GM23338 (cell line): ENCODE measurements at regions not wholly inside any gene's neighbourhood (a gene's known extent, or its start where the extent isn't known, plus 50 kb on each side); places are given as distances from the start of the nearest gene placed in this dataset.

Experiments
- ATAC-seq: fragments of 200-7000 bp; cut with Tn5 transposase; 3 replicates; pipeline ENCODE4 v1.9.1; 2020
- DNase-seq: peaks from one replicate; pipeline ENCODE4 v3.0.0-alpha.2; 2015; ENCODE audit warnings: low spot score
- H2AFZ ChIP-seq: fragments of 200-600 bp; sonication (generic); 2 replicates; pipeline ENCODE4 v1.8.0; 2016; ENCODE audit warnings: antibody characterized with exemption, mild to moderate bottlenecking, moderate library complexity
- H3F3A ChIP-seq: fragments of 200-600 bp; sonication (generic); replicated peaks from 2 replicates; pipeline ENCODE4 v1.8.0; 2017; ENCODE audit warnings: antibody characterized with exemption, mixed run types, low read depth
- H3K27ac ChIP-seq: fragments of 200-600 bp; sonication (generic); 2 replicates; pipeline ENCODE4 v1.6.1; 2016; ENCODE audit warnings: low read depth
- H3K27me3 ChIP-seq: fragments of 200-600 bp; sonication (generic); 2 replicates; pipeline ENCODE4 v1.8.0; 2016; ENCODE audit warnings: mild to moderate bottlenecking, mixed run types, moderate library complexity; ENCODE audit not compliant: insufficient read depth
- H3K36me3 ChIP-seq: fragments of 200-600 bp; sonication (generic); 2 replicates; pipeline ENCODE4 v1.8.0; 2016; ENCODE audit warnings: mild to moderate bottlenecking; ENCODE audit not compliant: insufficient read depth
- H3K4me1 ChIP-seq: fragments of 200-600 bp; sonication (generic); 2 replicates; pipeline ENCODE4 v1.8.0; 2016; ENCODE audit warnings: mild to moderate bottlenecking, moderate library complexity; ENCODE audit not compliant: insufficient read depth
- H3K4me2 ChIP-seq: fragments of 200-600 bp; sonication (generic); 2 replicates; pipeline ENCODE4 v1.7.1; 2017; ENCODE audit warnings: mixed run types
- H3K4me3 ChIP-seq: fragments of 200-600 bp; sonication (generic); 2 replicates; pipeline ENCODE4 v1.6.1; 2016; ENCODE audit warnings: mixed run types
- H3K79me2 ChIP-seq: fragments of 200-600 bp; sonication (generic); replicated peaks from 2 replicates; pipeline ENCODE4 v1.8.0; 2017; ENCODE audit warnings: mild to moderate bottlenecking; ENCODE audit not compliant: insufficient read depth
- H3K9me2 ChIP-seq: fragments of 200-600 bp; sonication (generic); 2 replicates; pipeline ENCODE4 v1.8.0; 2017; ENCODE audit not compliant: insufficient read depth
- H4K20me1 ChIP-seq: fragments of 200-600 bp; sonication (generic); replicated peaks from 2 replicates; pipeline ENCODE4 v1.8.0; 2017; ENCODE audit warnings: mild to moderate bottlenecking; ENCODE audit not compliant: insufficient read depth
- H3K27ac Mint-ChIP-seq: 2 replicates; pipeline ENCODE4 v1.8.0; 2020; ENCODE audit warnings: inconsistent platforms, mild to moderate bottlenecking, moderate library complexity, mixed read lengths
- H3K27me3 Mint-ChIP-seq: 3 replicates; pipeline ENCODE4 v1.8.0; 2022; ENCODE audit warnings: low read depth, mild to moderate bottlenecking, moderate library complexity, mixed read lengths, inconsistent platforms; ENCODE audit not compliant: insufficient read depth, poor library complexity
- H3K36me3 Mint-ChIP-seq: 3 replicates; pipeline ENCODE4 v1.8.0; 2021; ENCODE audit warnings: low read depth, mild to moderate bottlenecking, inconsistent platforms, moderate library complexity, mixed read lengths
- H3K4me1 Mint-ChIP-seq: 3 replicates; pipeline ENCODE4 v1.8.0; 2020; ENCODE audit warnings: mild to moderate bottlenecking, inconsistent platforms, mixed read lengths
- H3K4me3 Mint-ChIP-seq: 3 replicates; pipeline ENCODE4 v1.8.0; 2021; ENCODE audit warnings: moderate library complexity, mild to moderate bottlenecking, inconsistent platforms, mixed read lengths
- H3K9me3 Mint-ChIP-seq: 3 replicates; pipeline ENCODE4 v1.8.0; 2020; ENCODE audit warnings: moderate library complexity, mild to moderate bottlenecking, inconsistent platforms, mixed read lengths
- CREB1 ChIP-seq: fragments of 250-450 bp; sonication (Bioruptor Pico); IDR thresholded peaks from 2 replicates; pipeline ENCODE4 v1.5.0; 2020; ENCODE audit warnings: low read depth, mild to moderate bottlenecking, moderate library complexity
- EZH2 ChIP-seq: fragments of 200-600 bp; sonication (generic); IDR thresholded peaks from one replicate; pipeline ENCODE4 v1.8.0; 2017; ENCODE audit warnings: antibody characterized with exemption, mild to moderate bottlenecking, low read depth; ENCODE audit not compliant: unreplicated experiment
- EZH2phosphoT487 ChIP-seq: fragments of 200-600 bp; sonication (generic); IDR thresholded peaks from one replicate; pipeline ENCODE4 v1.8.1; 2018; ENCODE audit warnings: antibody characterized with exemption; ENCODE audit not compliant: unreplicated experiment
- JUNB ChIP-seq: IDR thresholded peaks from one replicate; pipeline ENCODE4 v1.6.1; 2016; ENCODE audit warnings: antibody characterized with exemption; ENCODE audit not compliant: unreplicated experiment
- NANOG ChIP-seq: IDR thresholded peaks from 2 replicates; pipeline ENCODE4 v1.6.1; 2016; ENCODE audit warnings: antibody characterized with exemption, borderline replicate concordance
- POLR2AphosphoS5 ChIP-seq: IDR thresholded peaks from 2 replicates; pipeline ENCODE4 v1.6.1; 2016; ENCODE audit warnings: antibody characterized with exemption, low read depth
- STAT1 ChIP-seq: IDR thresholded peaks from one replicate; pipeline ENCODE4 v1.6.1; 2016; ENCODE audit warnings: antibody characterized with exemption; ENCODE audit not compliant: unreplicated experiment
- ZNF114 ChIP-seq: fragments of 250-450 bp; sonication (Bioruptor Pico); IDR thresholded peaks from 2 replicates; pipeline ENCODE4 v1.5.0; 2020; ENCODE audit warnings: mild to moderate bottlenecking, moderate library complexity
- ZNF331 ChIP-seq: fragments of 250-450 bp; sonication (Bioruptor Pico); IDR thresholded peaks from 2 replicates; pipeline ENCODE4 v1.5.0; 2020; ENCODE audit warnings: low read depth, mild to moderate bottlenecking, moderate library complexity
- TF ChIP-seq, protein P1 (sequence below): fragments of 250-450 bp; sonication (Bioruptor Pico); IDR thresholded peaks from 2 replicates; pipeline ENCODE4 v1.5.0; 2020; ENCODE audit warnings: mild to moderate bottlenecking, moderate library complexity
- TF ChIP-seq, protein P2 (sequence below), 2 experiments: fragments of 200-600 bp in 1 of 2; sonication (generic) in 1 of 2; conservative IDR thresholded peaks; 2 replicates each; pipeline versions ENCODE4 v1.5.1 to v1.6.1; 2016 to 2017; ENCODE audit warnings: antibody characterized with exemption in 2 of 2, low read depth in 2 of 2, mild to moderate bottlenecking in 2 of 2, moderate library complexity in 1 of 2
- TF ChIP-seq, protein P3 (sequence below): IDR thresholded peaks from 2 replicates; pipeline ENCODE4 v1.6.1; 2016; ENCODE audit warnings: antibody characterized with exemption
- TF ChIP-seq, protein P4 (sequence below): IDR thresholded peaks from one replicate; pipeline ENCODE4 v1.6.1; 2018; ENCODE audit warnings: antibody characterized with exemption; ENCODE audit not compliant: unreplicated experiment

DNA sequence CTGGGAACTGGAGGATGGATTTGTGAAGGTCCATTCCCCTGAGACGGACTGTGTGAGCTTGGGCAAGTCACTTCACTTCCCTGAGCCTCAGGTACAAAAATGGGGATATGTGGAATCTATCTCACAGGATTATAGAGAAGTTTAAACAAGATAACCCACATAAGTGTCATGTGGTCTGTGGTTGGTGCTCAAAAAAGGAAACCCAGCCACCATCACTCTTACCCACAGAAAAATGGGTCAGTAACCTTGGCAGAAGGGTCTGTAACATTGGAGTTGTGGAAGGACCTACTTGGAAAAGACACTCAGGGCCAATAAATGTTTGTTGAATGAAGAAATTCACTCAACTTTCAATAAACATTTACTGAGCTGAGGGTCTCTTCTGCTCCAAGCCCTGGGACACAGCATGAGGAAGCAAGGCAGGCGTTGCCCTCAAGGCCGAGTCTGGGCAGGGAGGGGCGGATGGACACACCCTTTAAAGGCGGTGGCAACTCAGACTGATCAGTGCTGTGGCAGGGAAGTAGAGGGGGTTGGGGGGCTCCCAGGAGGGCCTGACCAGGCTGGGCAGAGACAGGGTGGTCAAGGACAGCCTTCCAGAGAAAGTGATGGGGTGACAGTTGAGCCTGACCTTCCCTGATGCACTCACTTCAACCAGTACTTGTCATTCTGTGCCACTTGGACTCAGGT, 66.7 kb upstream of the ACOT11 start:
- no peaks in the 10 kb centered on the region for H4K20me1 ChIP-seq
- TF ChIP-seq CREB1 (CRISPR knock-in tag) (no peak), EZH2phosphoT487 (no peak), NANOG (no peak), ZNF331 (CRISPR knock-in tag) (no peak), JUNB (no peak), EZH2 (no peak), POLR2AphosphoS5 (no peak), STAT1 (no peak), ZNF114 (no peak)
- TF ChIP-seq, protein P1, sequence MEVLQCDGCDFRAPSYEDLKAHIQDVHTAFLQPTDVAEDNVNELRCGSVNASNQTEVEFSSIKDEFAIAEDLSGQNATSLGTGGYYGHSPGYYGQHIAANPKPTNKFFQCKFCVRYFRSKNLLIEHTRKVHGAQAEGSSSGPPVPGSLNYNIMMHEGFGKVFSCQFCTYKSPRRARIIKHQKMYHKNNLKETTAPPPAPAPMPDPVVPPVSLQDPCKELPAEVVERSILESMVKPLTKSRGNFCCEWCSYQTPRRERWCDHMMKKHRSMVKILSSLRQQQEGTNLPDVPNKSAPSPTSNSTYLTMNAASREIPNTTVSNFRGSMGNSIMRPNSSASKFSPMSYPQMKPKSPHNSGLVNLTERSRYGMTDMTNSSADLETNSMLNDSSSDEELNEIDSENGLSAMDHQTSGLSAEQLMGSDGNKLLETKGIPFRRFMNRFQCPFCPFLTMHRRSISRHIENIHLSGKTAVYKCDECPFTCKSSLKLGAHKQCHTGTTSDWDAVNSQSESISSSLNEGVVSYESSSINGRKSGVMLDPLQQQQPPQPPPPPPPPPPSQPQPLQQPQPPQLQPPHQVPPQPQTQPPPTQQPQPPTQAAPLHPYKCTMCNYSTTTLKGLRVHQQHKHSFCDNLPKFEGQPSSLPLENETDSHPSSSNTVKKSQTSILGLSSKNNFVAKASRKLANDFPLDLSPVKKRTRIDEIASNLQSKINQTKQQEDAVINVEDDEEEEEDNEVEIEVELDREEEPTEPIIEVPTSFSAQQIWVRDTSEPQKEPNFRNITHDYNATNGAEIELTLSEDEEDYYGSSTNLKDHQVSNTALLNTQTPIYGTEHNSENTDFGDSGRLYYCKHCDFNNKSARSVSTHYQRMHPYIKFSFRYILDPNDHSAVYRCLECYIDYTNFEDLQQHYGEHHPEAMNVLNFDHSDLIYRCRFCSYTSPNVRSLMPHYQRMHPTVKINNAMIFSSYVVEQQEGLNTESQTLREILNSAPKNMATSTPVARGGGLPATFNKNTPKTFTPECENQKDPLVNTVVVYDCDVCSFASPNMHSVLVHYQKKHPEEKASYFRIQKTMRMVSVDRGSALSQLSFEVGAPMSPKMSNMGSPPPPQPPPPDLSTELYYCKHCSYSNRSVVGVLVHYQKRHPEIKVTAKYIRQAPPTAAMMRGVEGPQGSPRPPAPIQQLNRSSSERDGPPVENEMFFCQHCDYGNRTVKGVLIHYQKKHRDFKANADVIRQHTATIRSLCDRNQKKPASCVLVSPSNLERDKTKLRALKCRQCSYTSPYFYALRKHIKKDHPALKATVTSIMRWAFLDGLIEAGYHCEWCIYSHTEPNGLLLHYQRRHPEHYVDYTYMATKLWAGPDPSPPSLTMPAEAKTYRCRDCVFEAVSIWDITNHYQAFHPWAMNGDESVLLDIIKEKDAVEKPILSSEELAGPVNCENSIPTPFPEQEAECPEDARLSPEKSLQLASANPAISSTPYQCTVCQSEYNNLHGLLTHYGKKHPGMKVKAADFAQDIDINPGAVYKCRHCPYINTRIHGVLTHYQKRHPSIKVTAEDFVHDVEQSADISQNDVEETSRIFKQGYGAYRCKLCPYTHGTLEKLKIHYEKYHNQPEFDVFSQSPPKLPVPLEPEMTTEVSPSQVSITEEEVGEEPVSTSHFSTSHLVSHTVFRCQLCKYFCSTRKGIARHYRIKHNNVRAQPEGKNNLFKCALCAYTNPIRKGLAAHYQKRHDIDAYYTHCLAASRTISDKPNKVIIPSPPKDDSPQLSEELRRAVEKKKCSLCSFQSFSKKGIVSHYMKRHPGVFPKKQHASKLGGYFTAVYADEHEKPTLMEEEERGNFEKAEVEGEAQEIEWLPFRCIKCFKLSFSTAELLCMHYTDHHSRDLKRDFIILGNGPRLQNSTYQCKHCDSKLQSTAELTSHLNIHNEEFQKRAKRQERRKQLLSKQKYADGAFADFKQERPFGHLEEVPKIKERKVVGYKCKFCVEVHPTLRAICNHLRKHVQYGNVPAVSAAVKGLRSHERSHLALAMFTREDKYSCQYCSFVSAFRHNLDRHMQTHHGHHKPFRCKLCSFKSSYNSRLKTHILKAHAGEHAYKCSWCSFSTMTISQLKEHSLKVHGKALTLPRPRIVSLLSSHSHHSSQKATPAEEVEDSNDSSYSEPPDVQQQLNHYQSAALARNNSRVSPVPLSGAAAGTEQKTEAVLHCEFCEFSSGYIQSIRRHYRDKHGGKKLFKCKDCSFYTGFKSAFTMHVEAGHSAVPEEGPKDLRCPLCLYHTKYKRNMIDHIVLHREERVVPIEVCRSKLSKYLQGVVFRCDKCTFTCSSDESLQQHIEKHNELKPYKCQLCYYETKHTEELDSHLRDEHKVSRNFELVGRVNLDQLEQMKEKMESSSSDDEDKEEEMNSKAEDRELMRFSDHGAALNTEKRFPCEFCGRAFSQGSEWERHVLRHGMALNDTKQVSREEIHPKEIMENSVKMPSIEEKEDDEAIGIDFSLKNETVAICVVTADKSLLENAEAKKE (CRISPR knock-in tag), result no peak
- TF ChIP-seq, protein P2, sequence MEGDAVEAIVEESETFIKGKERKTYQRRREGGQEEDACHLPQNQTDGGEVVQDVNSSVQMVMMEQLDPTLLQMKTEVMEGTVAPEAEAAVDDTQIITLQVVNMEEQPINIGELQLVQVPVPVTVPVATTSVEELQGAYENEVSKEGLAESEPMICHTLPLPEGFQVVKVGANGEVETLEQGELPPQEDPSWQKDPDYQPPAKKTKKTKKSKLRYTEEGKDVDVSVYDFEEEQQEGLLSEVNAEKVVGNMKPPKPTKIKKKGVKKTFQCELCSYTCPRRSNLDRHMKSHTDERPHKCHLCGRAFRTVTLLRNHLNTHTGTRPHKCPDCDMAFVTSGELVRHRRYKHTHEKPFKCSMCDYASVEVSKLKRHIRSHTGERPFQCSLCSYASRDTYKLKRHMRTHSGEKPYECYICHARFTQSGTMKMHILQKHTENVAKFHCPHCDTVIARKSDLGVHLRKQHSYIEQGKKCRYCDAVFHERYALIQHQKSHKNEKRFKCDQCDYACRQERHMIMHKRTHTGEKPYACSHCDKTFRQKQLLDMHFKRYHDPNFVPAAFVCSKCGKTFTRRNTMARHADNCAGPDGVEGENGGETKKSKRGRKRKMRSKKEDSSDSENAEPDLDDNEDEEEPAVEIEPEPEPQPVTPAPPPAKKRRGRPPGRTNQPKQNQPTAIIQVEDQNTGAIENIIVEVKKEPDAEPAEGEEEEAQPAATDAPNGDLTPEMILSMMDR (conservative IDR thresholded peaks at IDR 0.05; ENCODE audit: low read depth in 2 of 2), result no peak
- TF ChIP-seq, protein P3, sequence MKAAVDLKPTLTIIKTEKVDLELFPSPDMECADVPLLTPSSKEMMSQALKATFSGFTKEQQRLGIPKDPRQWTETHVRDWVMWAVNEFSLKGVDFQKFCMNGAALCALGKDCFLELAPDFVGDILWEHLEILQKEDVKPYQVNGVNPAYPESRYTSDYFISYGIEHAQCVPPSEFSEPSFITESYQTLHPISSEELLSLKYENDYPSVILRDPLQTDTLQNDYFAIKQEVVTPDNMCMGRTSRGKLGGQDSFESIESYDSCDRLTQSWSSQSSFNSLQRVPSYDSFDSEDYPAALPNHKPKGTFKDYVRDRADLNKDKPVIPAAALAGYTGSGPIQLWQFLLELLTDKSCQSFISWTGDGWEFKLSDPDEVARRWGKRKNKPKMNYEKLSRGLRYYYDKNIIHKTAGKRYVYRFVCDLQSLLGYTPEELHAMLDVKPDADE, result no peak
- TF ChIP-seq, protein P4, sequence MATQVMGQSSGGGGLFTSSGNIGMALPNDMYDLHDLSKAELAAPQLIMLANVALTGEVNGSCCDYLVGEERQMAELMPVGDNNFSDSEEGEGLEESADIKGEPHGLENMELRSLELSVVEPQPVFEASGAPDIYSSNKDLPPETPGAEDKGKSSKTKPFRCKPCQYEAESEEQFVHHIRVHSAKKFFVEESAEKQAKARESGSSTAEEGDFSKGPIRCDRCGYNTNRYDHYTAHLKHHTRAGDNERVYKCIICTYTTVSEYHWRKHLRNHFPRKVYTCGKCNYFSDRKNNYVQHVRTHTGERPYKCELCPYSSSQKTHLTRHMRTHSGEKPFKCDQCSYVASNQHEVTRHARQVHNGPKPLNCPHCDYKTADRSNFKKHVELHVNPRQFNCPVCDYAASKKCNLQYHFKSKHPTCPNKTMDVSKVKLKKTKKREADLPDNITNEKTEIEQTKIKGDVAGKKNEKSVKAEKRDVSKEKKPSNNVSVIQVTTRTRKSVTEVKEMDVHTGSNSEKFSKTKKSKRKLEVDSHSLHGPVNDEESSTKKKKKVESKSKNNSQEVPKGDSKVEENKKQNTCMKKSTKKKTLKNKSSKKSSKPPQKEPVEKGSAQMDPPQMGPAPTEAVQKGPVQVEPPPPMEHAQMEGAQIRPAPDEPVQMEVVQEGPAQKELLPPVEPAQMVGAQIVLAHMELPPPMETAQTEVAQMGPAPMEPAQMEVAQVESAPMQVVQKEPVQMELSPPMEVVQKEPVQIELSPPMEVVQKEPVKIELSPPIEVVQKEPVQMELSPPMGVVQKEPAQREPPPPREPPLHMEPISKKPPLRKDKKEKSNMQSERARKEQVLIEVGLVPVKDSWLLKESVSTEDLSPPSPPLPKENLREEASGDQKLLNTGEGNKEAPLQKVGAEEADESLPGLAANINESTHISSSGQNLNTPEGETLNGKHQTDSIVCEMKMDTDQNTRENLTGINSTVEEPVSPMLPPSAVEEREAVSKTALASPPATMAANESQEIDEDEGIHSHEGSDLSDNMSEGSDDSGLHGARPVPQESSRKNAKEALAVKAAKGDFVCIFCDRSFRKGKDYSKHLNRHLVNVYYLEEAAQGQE, result no peak
- H3K27ac Mint-ChIP-seq, result no peak overlapping the region
- ATAC-seq (no peak), DNase-seq (no peak)
- H3K27me3 Mint-ChIP-seq, result peaks cover 39% of the 10 kb centered on the region
- H3K4me1 Mint-ChIP-seq, result peaks cover 57% of the 10 kb centered on the region
- no peak overlapping the region for H3K27ac ChIP-seq
- H3K79me2 ChIP-seq, result no peaks in the 10 kb centered on the region
- no peak overlapping the region for H3K4me3 ChIP-seq
- H3K9me2 ChIP-seq, result no peaks in the 10 kb centered on the region; the same call in 1 of the 2 replicates
- peaks cover 49% of the 10 kb centered on the region for H3K4me1 ChIP-seq
- H3K4me3 Mint-ChIP-seq, result no peak overlapping the region
- no peaks in the 10 kb centered on the region for H3K36me3 Mint-ChIP-seq
- H3K4me2 ChIP-seq, result peak overlapping the region; percentile 64
- no peaks in the 10 kb centered on the region; the same call in 1 of the 2 replicates for H3K36me3 ChIP-seq
- H3K27me3 ChIP-seq, result peaks cover 39% of the 10 kb centered on the region
- H2AFZ ChIP-seq, result no peak overlapping the region
- H3F3A ChIP-seq, result peaks cover 14% of the 10 kb centered on the region
- H3K9me3 Mint-ChIP-seq, result no peaks in the 10 kb centered on the region; the same call in 2 of the 3 replicates
